Nephron (organoid): ENCODE measurements at regions not wholly inside any gene's neighbourhood (a gene's known extent, or its start where the extent isn't known, plus 50 kb on each side); places are given as distances from the start of the nearest gene placed in this dataset.
"Not testable (repeated sequence)": the region's sequence is repeated elsewhere in the genome, so short reads cannot be mapped to it uniquely, and the experiment has no call there.

Experiments
- H3K27ac Mint-ChIP-seq, 3 experiments: 2 replicates each; pipeline ENCODE4 v1.8.0; 2020; ENCODE audit warnings: mixed read lengths in 3 of 3, mild to moderate bottlenecking in 2 of 3, moderate library complexity in 1 of 3
- H3K27me3 Mint-ChIP-seq: 2 replicates; pipeline ENCODE4 v1.8.0; 2021; ENCODE audit warnings: low read depth, mild to moderate bottlenecking, moderate library complexity, mixed read lengths
- H3K36me3 Mint-ChIP-seq: 2 replicates; pipeline ENCODE4 v1.8.0; 2020; ENCODE audit warnings: low read depth, mixed read lengths
- H3K4me1 Mint-ChIP-seq: 2 replicates; pipeline ENCODE4 v1.8.0; 2020; ENCODE audit warnings: mixed read lengths
- H3K4me3 Mint-ChIP-seq, 3 experiments: 2 replicates each; pipeline ENCODE4 v1.8.0; 2020; ENCODE audit warnings: mild to moderate bottlenecking in 3 of 3, mixed read lengths in 3 of 3, moderate library complexity in 2 of 3
- H3K9me3 Mint-ChIP-seq: 2 replicates; pipeline ENCODE4 v1.8.0; 2020; ENCODE audit warnings: mixed read lengths
- TF ChIP-seq, protein P1 (sequence below), 3 experiments: fragments of 200-600 bp; sonication (generic); IDR thresholded peaks; one replicate each; pipeline ENCODE4 v1.5.0; 2021; ENCODE audit warnings: antibody characterized with exemption in 3 of 3; ENCODE audit not compliant: unreplicated experiment in 3 of 3

- H3K9me3 Mint-ChIP-seq: peaks cover 6% of the 10 kb centered on the region
- no peak overlapping the region for H3K27ac Mint-ChIP-seq
- H3K4me3 Mint-ChIP-seq: no peak overlapping the region
- H3K27me3 Mint-ChIP-seq: no peaks in the 10 kb centered on the region
- H3K36me3 Mint-ChIP-seq: no peaks in the 10 kb centered on the region
- peaks cover 8% of the 10 kb centered on the region for H3K4me1 Mint-ChIP-seq
- TF ChIP-seq, protein P1, sequence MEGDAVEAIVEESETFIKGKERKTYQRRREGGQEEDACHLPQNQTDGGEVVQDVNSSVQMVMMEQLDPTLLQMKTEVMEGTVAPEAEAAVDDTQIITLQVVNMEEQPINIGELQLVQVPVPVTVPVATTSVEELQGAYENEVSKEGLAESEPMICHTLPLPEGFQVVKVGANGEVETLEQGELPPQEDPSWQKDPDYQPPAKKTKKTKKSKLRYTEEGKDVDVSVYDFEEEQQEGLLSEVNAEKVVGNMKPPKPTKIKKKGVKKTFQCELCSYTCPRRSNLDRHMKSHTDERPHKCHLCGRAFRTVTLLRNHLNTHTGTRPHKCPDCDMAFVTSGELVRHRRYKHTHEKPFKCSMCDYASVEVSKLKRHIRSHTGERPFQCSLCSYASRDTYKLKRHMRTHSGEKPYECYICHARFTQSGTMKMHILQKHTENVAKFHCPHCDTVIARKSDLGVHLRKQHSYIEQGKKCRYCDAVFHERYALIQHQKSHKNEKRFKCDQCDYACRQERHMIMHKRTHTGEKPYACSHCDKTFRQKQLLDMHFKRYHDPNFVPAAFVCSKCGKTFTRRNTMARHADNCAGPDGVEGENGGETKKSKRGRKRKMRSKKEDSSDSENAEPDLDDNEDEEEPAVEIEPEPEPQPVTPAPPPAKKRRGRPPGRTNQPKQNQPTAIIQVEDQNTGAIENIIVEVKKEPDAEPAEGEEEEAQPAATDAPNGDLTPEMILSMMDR (IDR thresholded peaks at IDR 0.05; ENCODE audit: unreplicated experiment in 3 of 3): no peak
Measured at GRCh38 chr5:110001648-110002047, 311.9 kb downstream of the MAN2A1 start.

- Mint-ChIP-seq H3K36me3 (no peaks in the 10 kb centered on the region), H3K4me1 (no peaks in the 10 kb centered on the region), H3K27me3 (no peaks in the 10 kb centered on the region), H3K4me3 (no peak overlapping the region), H3K9me3 (peaks cover 6% of the 10 kb centered on the region), H3K27ac (no peak overlapping the region)
- TF ChIP-seq, protein P1 (IDR thresholded peaks at IDR 0.05; ENCODE audit: unreplicated experiment in 3 of 3): no peak
Measured at GRCh38 chr5:110002652-110003051, 312.9 kb downstream of the MAN2A1 start.

DNA sequence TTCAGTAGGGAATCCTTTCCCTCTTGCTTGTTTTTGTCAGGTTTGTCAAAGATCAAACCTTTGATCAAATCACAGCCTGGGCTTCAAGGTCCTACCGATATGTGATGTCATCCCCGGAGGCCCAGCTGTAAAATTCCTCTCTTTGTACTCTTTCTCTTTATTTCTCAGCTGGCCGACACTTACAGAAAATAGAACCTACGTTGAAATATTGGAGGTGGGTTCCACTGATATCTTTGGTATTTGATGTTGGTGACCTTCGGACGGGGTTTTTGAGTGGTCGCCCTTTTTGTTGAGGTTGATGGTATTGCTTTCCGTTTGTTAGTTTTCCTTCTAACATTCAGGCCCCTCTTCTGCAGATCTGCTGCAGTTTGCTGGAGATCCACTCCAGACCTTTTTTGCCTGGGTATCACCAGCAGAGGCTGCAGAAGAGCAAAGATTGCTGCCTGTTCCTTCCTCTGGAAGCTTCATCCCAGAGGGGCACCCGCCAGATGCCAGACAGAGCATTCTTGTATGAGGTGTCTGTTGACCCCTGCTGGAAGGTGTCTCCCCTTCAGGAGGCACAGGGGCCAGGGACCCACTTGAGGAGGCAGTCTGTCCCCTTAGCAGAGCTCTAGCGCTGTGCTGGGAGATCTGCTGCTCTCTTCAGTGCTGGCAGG is 316.3 kb downstream of the MAN2A1 start:
- H3K9me3 Mint-ChIP-seq, H3K27me3 Mint-ChIP-seq, H3K36me3 Mint-ChIP-seq, H3K4me3 Mint-ChIP-seq, H3K27ac Mint-ChIP-seq, H3K4me1 Mint-ChIP-seq: not testable (repeated sequence)

GRCh38 chr5:110007101-110007500 is 317.4 kb downstream of the MAN2A1 start:
- Mint-ChIP-seq H3K4me1 (no peaks in the 10 kb centered on the region), H3K36me3 (no peaks in the 10 kb centered on the region), H3K9me3 (peaks cover 6% of the 10 kb centered on the region), H3K27ac (no peak overlapping the region), H3K4me3 (no peak overlapping the region), H3K27me3 (no peaks in the 10 kb centered on the region)
- TF ChIP-seq, protein P1 (IDR thresholded peaks at IDR 0.05; ENCODE audit: unreplicated experiment in 3 of 3): no peak

DNA sequence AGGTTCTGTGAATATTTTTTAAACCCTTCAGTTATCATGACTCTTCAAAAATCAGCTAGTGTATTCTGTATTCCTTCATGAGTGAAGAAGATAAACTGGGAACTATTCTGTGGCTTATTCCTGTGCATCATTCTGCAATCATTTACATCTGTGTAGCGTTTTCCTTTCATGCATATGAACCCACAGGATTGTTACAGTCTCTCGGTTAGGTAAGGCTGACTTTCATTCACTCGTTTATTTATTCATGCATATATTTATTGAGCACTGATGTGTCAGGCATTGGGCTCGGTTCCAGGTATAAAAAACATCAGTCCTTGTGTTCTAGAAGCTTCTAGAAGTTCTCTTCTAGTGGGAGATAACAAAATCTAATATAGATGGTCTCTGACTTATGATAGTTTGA is 318.4 kb downstream of the MAN2A1 start:
- Mint-ChIP-seq H3K9me3 (peaks cover 10% of the 10 kb centered on the region), H3K27me3 (no peaks in the 10 kb centered on the region), H3K27ac (no peak overlapping the region), H3K4me3 (no peak overlapping the region), H3K4me1 (no peaks in the 10 kb centered on the region), H3K36me3 (no peaks in the 10 kb centered on the region)
- TF ChIP-seq, protein P1 (IDR thresholded peaks at IDR 0.05; ENCODE audit: unreplicated experiment in 3 of 3): no peak

DNA sequence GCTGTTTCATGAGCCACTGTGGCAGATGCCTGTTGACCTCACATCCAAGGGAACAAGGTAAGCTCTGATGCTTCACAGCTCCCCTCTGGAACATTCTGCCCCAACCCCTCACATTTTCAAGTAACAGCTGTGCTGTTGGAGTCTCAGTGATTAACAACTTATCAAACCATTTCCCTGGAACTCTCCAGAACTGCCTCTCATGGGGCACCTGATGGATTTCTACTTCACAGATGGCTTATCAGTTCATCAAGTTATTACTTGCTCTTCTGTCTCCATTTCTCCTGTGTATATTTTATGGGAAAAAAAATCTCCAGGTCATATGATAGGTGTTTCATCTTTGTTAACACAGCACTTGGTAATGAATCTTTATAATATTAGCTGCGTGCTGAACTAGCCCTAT is 322.4 kb downstream of the MAN2A1 start:
- peaks cover 1% of the 10 kb centered on the region for H3K27me3 Mint-ChIP-seq
- peaks cover 5% of the 10 kb centered on the region for H3K9me3 Mint-ChIP-seq
- no peaks in the 10 kb centered on the region for H3K4me1 Mint-ChIP-seq
- H3K4me3 Mint-ChIP-seq: no peak overlapping the region
- TF ChIP-seq, protein P1 (IDR thresholded peaks at IDR 0.05; ENCODE audit: unreplicated experiment in 3 of 3): no peak
- H3K36me3 Mint-ChIP-seq: no peaks in the 10 kb centered on the region
- no peak overlapping the region for H3K27ac Mint-ChIP-seq
